Right atrium auricular region (tissue), 2 donors: ENCODE measurements at regions not wholly inside any gene's neighbourhood (a gene's known extent, or its start where the extent isn't known, plus 50 kb on each side); places are given as distances from the start of the nearest gene placed in this dataset.
"Not testable (repeated sequence)": the region's sequence is repeated elsewhere in the genome, so short reads cannot be mapped to it uniquely, and the experiment has no call there.

ENCODE experiments used
- DNase-seq: peaks from one replicate; pipeline ENCODE4 v3.0.0-alpha.2; 2019; ENCODE audit warnings: low spot score
- H3K27ac ChIP-seq, 2 donors: fragments of 200-600 bp; sonication (generic); 1 replicate in 1 of 2; 2 replicates in 1 of 2; pipeline ENCODE4 v1.5.1; 2016 to 2019
- H3K27me3 ChIP-seq, 2 donors: fragments of 200-600 bp; sonication (generic); one replicate each; pipeline versions ENCODE4 v1.5.1 to v1.6.0; 2017 to 2019
- H3K36me3 ChIP-seq: fragments of 200-600 bp; sonication (generic); one replicate; pipeline ENCODE4 v1.5.1; 2016
- H3K4me1 ChIP-seq, 2 donors: fragments of 200-600 bp; sonication (generic); one replicate each; pipeline versions ENCODE4 v1.5.1 to v1.6.0; 2017 to 2019
- H3K4me3 ChIP-seq, 2 donors: fragments of 200-600 bp; sonication (generic); 1 replicate in 1 of 2; 2 replicates in 1 of 2; pipeline ENCODE4 v1.5.1; 2017 to 2019; ENCODE audit warnings: mild to moderate bottlenecking in 1 of 2, moderate library complexity in 1 of 2
- H3K9me3 ChIP-seq, 2 donors: fragments of 200-600 bp; sonication (generic); one replicate each; pipeline ENCODE4 v1.5.1; 2019
- TF ChIP-seq, protein P1 (sequence below), 2 donors: fragments of 200-600 bp; sonication (generic); IDR thresholded peaks; one replicate each; pipeline ENCODE4 v1.5.1; 2019; ENCODE audit warnings: antibody characterized with exemption in 2 of 2

GRCh38 chr4:106551724-106552123, 183.1 kb upstream of the GIMD1 start:
- TF ChIP-seq, protein P1, sequence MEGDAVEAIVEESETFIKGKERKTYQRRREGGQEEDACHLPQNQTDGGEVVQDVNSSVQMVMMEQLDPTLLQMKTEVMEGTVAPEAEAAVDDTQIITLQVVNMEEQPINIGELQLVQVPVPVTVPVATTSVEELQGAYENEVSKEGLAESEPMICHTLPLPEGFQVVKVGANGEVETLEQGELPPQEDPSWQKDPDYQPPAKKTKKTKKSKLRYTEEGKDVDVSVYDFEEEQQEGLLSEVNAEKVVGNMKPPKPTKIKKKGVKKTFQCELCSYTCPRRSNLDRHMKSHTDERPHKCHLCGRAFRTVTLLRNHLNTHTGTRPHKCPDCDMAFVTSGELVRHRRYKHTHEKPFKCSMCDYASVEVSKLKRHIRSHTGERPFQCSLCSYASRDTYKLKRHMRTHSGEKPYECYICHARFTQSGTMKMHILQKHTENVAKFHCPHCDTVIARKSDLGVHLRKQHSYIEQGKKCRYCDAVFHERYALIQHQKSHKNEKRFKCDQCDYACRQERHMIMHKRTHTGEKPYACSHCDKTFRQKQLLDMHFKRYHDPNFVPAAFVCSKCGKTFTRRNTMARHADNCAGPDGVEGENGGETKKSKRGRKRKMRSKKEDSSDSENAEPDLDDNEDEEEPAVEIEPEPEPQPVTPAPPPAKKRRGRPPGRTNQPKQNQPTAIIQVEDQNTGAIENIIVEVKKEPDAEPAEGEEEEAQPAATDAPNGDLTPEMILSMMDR (IDR thresholded peaks at IDR 0.05), result no peak
- no peak for DNase-seq
- no peaks in the 10 kb centered on the region for H3K27me3 ChIP-seq
- H3K9me3 ChIP-seq, result peaks cover 0 to 8% of the 10 kb centered on the region in 2 donors
- no peak overlapping the region for H3K4me3 ChIP-seq
- H3K36me3 ChIP-seq, result no peaks in the 10 kb centered on the region
- no peak overlapping the region for H3K27ac ChIP-seq
- no peaks in the 10 kb centered on the region for H3K4me1 ChIP-seq

- no peak for DNase-seq
- TF ChIP-seq, protein P1 (IDR thresholded peaks at IDR 0.05), result no peak
- Histone ChIP-seq H3K4me3 (no peak overlapping the region), H3K27ac (no peak overlapping the region), H3K36me3 (no peaks in the 10 kb centered on the region), H3K9me3 (peaks cover 0 to 8% of the 10 kb centered on the region in 2 donors), H3K4me1 (no peaks in the 10 kb centered on the region), H3K27me3 (no peaks in the 10 kb centered on the region)
These were observed 180.0 kb upstream of the GIMD1 start for GRCh38 chr4:106548446-106549044.

DNA sequence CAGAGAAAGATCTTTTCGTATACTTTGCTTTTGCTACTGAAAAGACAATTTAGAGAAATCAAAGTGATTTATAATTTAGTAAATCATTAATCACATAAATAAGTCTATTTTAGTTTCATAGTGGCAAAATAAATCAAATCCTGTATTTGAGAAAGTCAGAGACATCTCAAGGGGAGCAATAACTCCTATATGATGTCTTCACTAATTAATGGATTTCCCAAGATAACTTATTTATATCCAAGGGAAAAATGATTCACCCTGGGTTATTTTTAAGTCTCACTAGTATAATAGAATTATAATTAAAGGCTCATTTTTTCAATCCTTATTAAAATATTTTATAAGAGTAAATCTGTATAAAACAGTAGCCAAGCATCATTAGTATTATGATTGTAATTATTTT, 177.8 kb upstream of the GIMD1 start:
- TF ChIP-seq, protein P1 (IDR thresholded peaks at IDR 0.05), result no peak
- H3K36me3 ChIP-seq, result no peaks in the 10 kb centered on the region
- no peak for DNase-seq
- H3K27ac ChIP-seq, result no peak overlapping the region
- H3K27me3 ChIP-seq, result no peaks in the 10 kb centered on the region
- H3K4me1 ChIP-seq, result no peaks in the 10 kb centered on the region
- no peak overlapping the region for H3K4me3 ChIP-seq
- H3K9me3 ChIP-seq, result peaks cover 0 to 8% of the 10 kb centered on the region in 2 donors

DNA sequence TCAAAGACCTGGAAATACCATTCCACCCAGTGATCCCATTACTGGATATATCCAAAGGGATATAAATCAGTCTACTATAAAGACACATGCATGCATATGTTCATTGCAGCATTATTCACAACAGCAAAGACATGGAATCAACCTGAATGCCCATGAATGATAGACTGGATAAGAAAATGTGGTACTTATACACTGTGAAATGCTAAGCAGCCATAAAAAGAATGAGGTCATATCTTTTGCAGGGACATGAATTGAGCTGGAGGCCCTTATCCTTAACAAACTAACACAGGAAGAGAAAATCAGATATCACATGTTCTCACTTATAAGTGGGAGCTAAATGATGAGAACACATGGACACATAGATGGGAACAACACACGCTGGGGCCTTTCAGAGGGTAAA, 174.0 kb upstream of the GIMD1 start:
- H3K4me3 ChIP-seq, H3K9me3 ChIP-seq, DNase-seq, H3K27ac ChIP-seq, H3K36me3 ChIP-seq, H3K4me1 ChIP-seq, H3K27me3 ChIP-seq: not testable (repeated sequence)

GRCh38 chr4:106541253-106541652, 172.7 kb upstream of the GIMD1 start:
- TF ChIP-seq, protein P1 (IDR thresholded peaks at IDR 0.05), result no peak
- H3K9me3 ChIP-seq, result no peaks in the 10 kb centered on the region
- no peaks in the 10 kb centered on the region for H3K36me3 ChIP-seq
- no peaks in the 10 kb centered on the region for H3K27me3 ChIP-seq
- H3K4me3 ChIP-seq, result no peak overlapping the region
- no peak overlapping the region for H3K27ac ChIP-seq
- no peaks in the 10 kb centered on the region for H3K4me1 ChIP-seq
- DNase-seq, result no peak

DNA sequence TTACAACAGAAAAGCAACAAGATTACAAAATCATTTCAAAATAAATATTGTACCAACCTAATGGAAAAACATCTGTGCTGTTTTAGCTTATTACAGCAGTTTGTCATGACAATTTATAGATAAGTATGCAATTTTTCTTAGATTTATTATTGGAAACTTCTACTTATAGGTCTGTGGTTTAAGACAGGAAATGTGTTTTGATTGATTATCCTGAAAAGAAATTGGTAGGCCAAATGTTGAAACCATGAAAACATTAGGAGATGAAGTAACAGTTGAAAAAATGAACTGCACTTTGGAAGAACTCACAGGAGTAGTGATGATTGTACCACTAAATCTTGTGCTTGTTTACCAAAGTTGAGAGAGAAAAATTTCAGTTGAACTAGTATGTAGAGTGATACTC, 162.2 kb upstream of the GIMD1 start:
- Histone ChIP-seq H3K9me3 (no peaks in the 10 kb centered on the region), H3K27me3 (no peaks in the 10 kb centered on the region), H3K4me3 (no peak overlapping the region), H3K36me3 (no peaks in the 10 kb centered on the region), H3K27ac (no peak overlapping the region), H3K4me1 (no peaks in the 10 kb centered on the region)
- DNase-seq, result no peak
- TF ChIP-seq, protein P1 (IDR thresholded peaks at IDR 0.05), result no peak
